ENCODE measurements at regions not wholly inside any gene's neighbourhood (a gene's known extent, or its start where the extent isn't known, plus 50 kb on each side); places are given as distances from the start of the nearest gene placed in this dataset.

DNA sequence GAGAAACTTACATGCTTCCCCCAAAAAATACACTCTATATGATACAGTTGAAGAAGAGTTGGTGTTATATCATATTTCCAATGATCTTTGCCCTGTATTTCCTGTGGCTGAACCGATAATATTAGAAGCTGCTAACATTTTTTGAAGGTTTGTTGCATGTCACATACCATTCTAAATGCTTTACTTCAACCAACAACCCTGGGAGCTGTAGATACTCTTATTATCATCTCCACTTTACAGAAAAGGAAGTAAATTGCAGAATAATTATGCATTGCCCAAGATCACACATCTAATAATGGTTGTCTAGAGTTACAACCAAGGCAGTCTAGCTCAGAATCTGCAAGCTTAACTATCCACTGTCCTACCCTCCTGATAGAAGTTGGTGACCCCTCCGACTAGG is 182.8 kb downstream of the NUAK1 start:
- intact Hi-C loops (cut with DNase I, micrococcal nuclease), result no loop called here
- ATAC-seq, result no peak
- H3K4me3 ChIP-seq, result no peak overlapping the region
- DNase-seq, result no peak
- no peak for TF ChIP-seq CTCF (IDR thresholded peaks at IDR 0.05)
- no peaks in the 10 kb centered on the region for H3K36me3 ChIP-seq (ENCODE audit: low read depth)
- no peaks in the 10 kb centered on the region for H3K4me1 ChIP-seq (ENCODE audit: low read depth)
- H3K9me3 ChIP-seq, result no peaks in the 10 kb centered on the region

DNA sequence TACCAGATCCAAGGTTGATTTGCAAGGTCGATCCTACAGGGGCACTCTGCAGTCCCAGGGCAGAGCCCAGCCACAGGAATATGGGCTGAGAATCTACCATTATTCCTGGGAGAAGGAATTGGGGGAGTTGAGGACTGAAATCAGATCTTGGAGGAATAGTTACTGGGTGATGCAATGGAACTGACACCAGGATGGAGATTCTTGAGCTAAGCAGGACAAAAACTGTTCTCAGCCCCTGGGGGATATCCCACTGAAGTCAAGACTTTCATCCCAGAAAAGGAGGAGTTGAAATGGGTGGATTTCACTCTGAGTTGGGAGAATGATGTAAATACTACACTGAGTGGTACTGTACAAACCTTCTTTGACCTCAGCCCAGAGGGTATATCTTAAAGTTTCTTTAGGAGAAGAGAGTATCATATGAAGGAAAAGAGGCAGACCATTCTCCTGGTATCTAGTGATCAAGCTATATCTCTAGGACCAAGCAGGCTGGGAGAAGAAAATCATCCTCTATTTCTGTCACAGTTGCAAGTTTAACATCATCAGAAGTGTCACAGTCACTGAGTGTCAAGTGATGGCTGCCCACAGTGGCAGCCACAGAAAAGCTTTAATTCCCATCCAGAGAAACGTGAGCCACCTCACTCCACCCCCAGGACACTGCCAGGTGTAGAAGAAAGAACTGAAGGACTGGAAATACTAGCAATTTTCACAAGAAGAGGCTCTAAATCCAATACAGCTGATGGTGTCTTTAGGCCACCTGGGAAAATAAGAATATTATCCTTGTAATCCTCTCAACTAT is 181.9 kb downstream of the NUAK1 start:
- no peak for TF ChIP-seq CTCF (IDR thresholded peaks at IDR 0.05)
- no peak for DNase-seq
- intact Hi-C loops (cut with DNase I, micrococcal nuclease), result no loop called here
- no peaks in the 10 kb centered on the region for H3K36me3 ChIP-seq (ENCODE audit: low read depth)
- H3K9me3 ChIP-seq, result no peaks in the 10 kb centered on the region
- no peak for ATAC-seq
- no peak overlapping the region for H3K4me3 ChIP-seq
- no peaks in the 10 kb centered on the region for H3K4me1 ChIP-seq (ENCODE audit: low read depth)

DNA sequence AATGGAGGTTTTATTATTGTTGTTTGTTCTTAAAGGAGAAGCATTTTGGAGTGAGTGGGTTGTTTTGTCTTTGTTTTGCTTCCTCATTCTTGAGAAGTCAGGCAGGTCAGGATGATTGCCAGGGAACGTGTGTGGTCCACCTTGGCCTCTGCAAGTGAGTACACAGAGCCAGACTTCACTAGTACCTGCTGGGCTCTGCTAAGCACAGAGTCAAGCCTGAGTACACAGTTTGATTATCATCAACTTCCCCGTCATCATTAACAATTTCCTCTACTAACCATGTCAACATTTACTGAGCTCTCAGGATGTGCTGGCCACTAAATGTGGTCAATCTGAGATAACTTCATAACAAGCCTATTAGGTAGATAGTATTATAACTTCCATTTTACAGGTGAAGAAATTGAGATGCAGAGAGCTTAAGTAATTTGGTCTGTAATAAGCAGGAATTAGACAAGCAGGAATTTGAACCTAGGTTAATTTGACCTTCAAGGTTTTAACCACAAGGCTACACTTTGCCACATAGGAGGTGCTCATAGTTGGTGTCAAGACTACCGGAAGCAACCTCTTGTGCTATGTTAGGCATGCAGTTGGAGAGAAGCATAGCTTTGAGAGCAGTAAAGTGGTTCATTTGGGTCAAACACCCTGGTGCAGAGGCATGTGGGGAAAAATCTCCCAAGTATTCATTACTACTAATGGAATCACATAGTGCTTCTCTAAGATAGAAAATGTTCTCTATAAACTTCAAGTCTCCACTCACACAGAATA is 178.3 kb downstream of the NUAK1 start:
- intact Hi-C loops (cut with DNase I, micrococcal nuclease), result no loop called here
- no peak overlapping the region for H3K4me3 ChIP-seq
- H3K36me3 ChIP-seq (ENCODE audit: low read depth), result no peaks in the 10 kb centered on the region
- TF ChIP-seq CTCF (IDR thresholded peaks at IDR 0.05), result no peak
- H3K4me1 ChIP-seq (ENCODE audit: low read depth), result no peaks in the 10 kb centered on the region
- ATAC-seq (no peak), DNase-seq (no peak)
- H3K9me3 ChIP-seq, result no peaks in the 10 kb centered on the region

GRCh38 chr12:105961821-105962671 is 176.7 kb downstream of the NUAK1 start:
- intact Hi-C loops (cut with DNase I, micrococcal nuclease), result no loop called here
- no peaks in the 10 kb centered on the region for H3K36me3 ChIP-seq (ENCODE audit: low read depth)
- H3K4me3 ChIP-seq, result no peak overlapping the region
- TF ChIP-seq CTCF (IDR thresholded peaks at IDR 0.05), result no peak
- H3K9me3 ChIP-seq, result no peaks in the 10 kb centered on the region
- H3K4me1 ChIP-seq (ENCODE audit: low read depth), result no peaks in the 10 kb centered on the region
- DNase-seq (no peak), ATAC-seq (no peak)

- Histone ChIP-seq H3K9me3 (no peaks in the 10 kb centered on the region), H3K4me1 (ENCODE audit: low read depth) (no peaks in the 10 kb centered on the region), H3K4me3 (no peak overlapping the region), H3K36me3 (ENCODE audit: low read depth) (no peaks in the 10 kb centered on the region)
- no peak for TF ChIP-seq CTCF (IDR thresholded peaks at IDR 0.05)
- ATAC-seq, result no peak
- intact Hi-C loops (cut with DNase I, micrococcal nuclease), result no loop called here
- DNase-seq, result no peak
Measured at GRCh38 chr12:105967038-105967776, 171.5 kb downstream of the NUAK1 start.

Measured in mucosa of descending colon (tissue), 3 donors.